Astrocyte of the cerebellum (primary cell): ENCODE measurements at regions not wholly inside any gene's neighbourhood (a gene's known extent, or its start where the extent isn't known, plus 50 kb on each side); places are given as distances from the start of the nearest gene placed in this dataset.
A peak's percentile ranks its signal among the peaks of the same experiment; 100 is the strongest.

Source experiments
- DNase-seq: peaks from one replicate; pipeline ENCODE4 v3.0.0-alpha.2; 2011; ENCODE audit warnings: low read depth
- H3K4me3 ChIP-seq: 2 replicates; pipeline ENCODE4 v1.5.1; 2011; ENCODE audit warnings: mild to moderate bottlenecking, low read depth, low read length, moderate library complexity
- CTCF ChIP-seq: IDR thresholded peaks from 2 replicates; pipeline ENCODE4 v1.5.1; 2012; ENCODE audit warnings: low read length, low read depth, moderate library complexity, mild to moderate bottlenecking; ENCODE audit errors: missing control alignments
- in situ Hi-C: cut with HindIII; loops from 2 replicates; pipeline ENCODE4 v1.10.0; 2017; ENCODE audit warnings: low sequenced_read_pairs

- TF ChIP-seq CTCF: no peak
- DNase-seq: peak; percentile 47
- no peak overlapping the region for H3K4me3 ChIP-seq
- in situ Hi-C loops: no loop called here
Measured at GRCh38 chr22:27554106-27554811, 247.3 kb downstream of the MN1 start.

DNA sequence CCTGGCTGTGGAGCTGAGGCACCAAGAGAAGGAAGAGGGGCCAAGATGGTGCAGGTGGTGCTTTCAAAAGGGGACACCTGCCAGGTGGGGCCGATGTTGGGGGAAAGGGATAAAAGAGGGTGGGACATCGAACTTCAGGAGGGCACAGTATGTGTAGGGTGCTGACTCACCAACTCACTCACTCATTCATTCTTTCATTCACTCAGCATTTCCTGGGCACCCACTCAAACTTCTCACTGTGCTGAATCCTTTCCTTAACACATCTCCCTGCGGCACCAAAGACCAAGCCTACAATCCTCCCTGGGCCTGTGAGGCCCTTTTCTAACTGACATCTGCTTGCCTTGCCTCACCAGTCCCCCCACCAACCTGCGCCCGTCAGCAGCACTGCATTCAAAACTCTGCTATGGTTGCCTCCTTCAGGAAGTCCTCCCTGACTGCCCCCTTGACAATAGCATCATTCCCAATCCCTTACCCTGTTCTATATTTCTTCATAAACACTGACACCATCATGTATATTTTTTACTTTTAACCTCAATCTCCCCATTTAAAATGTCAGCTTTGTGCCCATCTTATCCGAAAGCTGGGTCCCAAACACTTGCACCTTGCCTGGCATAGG is 246.6 kb downstream of the MN1 start:
- no peak for TF ChIP-seq CTCF
- DNase-seq: no peak
- H3K4me3 ChIP-seq: no peak overlapping the region
- in situ Hi-C loops: no loop called here

DNA sequence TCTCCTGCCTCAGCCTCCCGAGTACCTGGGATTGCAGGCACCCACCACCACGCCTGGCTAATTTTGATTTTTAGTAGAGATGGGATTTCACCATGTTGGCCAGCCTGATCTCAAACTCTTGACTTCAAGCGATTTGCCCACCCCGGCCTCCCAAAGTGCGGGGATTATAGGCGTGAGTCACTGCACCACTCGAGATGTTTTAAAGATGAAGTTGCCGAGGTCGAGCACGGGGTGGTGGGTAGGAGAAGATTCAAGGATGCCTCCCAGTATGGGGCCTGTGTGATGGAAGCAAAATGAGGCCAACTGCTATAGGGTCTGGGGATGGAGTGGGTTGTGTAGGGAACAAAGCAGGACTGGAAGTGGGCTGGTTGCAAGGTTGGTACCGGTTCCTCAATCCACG is 245.2 kb downstream of the MN1 start:
- no peak overlapping the region for H3K4me3 ChIP-seq
- no peak for TF ChIP-seq CTCF
- no peak for DNase-seq
- in situ Hi-C loops: no loop called here

DNA sequence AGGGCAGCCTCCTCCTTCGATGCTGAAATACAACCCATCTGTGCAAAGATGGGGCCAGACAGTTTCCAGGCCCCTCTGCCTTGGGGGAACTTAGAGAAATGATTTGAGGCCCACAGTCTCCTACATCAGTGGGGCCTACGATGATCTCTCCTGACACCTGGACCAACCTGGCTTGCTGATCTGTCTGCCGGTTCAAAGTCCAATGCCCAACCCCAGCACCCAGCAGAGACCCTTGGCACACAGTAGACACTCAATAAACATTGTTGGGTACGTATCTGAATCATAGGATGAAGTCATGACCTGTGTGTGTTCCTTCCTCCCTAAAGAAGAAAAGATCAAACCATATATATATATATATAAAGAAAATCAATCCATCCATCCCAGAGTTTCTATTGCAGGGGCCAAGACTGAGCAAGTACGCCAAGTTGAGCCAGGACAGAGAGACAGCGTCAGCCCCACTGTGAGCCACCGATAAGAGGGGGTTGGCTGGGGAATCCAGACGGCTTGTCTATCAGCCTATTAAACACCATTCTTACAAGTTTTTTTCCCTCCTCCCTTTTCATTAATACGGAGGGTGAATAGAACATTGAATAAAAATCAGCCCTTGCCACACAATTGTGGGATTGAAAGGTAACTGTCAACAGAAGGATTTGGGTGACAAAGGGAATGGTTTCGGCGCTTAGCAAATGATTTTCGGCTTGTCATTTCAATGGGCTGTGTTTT is 244.1 kb downstream of the MN1 start:
- DNase-seq: no peak
- H3K4me3 ChIP-seq: no peak overlapping the region
- in situ Hi-C loops: no loop called here
- no peak for TF ChIP-seq CTCF

DNA sequence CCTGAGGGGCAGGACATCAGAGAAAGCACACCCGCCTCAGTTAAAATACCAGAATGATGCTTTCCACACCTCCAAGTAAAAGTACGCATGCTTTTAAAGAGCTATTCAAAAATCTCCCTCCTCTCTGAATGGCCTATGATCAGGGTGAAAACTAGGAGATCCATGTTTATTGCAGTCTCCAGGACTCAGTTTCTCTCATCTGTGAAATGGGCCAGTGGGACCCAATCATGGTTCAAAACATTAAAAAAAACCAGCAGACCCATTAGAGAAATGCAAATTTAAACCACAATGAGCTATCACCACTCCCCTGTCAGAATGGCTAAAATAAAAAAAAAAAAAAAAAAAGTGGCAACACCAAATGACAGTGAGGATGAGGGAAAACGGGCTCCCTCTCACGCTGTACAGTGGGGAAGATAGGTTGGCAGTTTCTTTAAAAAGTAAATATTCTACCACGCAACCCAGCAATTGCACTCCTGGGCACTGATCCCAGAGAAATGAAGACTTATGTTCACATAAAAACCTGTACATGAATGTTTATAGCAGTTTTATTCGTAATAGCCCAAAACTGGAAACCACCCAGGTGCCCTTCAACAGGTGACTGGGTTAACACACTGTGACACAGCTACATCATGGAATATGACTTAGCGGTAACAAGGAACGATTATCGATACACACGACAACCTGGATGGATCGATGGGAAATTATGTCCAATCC is 242.7 kb downstream of the MN1 start:
- no peak for TF ChIP-seq CTCF
- DNase-seq: no peak
- in situ Hi-C loops: no loop called here
- no peak overlapping the region for H3K4me3 ChIP-seq

GRCh38 chr22:27560781-27561180 is 240.8 kb downstream of the MN1 start:
- H3K4me3 ChIP-seq: no peak overlapping the region
- no peak for DNase-seq
- TF ChIP-seq CTCF: no peak
- in situ Hi-C loops: no loop called here
